T-helper 2 cell treated with Interferon-gamma antibody and Interleukin-4, amounts not matched to agents 5 μg/mL and 100 μg/mL, for 36 hours (primary cell): ENCODE measurements at regions not wholly inside any gene's neighbourhood (a gene's known extent, or its start where the extent isn't known, plus 50 kb on each side); places are given as distances from the start of the nearest gene placed in this dataset.

ENCODE experiments used
- DNase-seq: peaks from one replicate; pipeline ENCODE4 v3.0.0; 2021; ENCODE audit warnings: low spot score
- H3K27ac Mint-ChIP-seq: one replicate; pipeline ENCODE4 v1.8.0; 2021; ENCODE audit warnings: mild to moderate bottlenecking, mixed read lengths
- H3K27me3 Mint-ChIP-seq: one replicate; pipeline ENCODE4 v1.8.0; 2021; ENCODE audit warnings: low read depth, mixed read lengths
- H3K36me3 Mint-ChIP-seq: one replicate; pipeline ENCODE4 v1.8.0; 2021; ENCODE audit warnings: low read depth, mixed read lengths
- H3K4me1 Mint-ChIP-seq: one replicate; pipeline ENCODE4 v1.8.0; 2021; ENCODE audit warnings: low read depth, mixed read lengths
- H3K4me3 Mint-ChIP-seq: one replicate; pipeline ENCODE4 v1.8.0; 2022; ENCODE audit warnings: mild to moderate bottlenecking, moderate library complexity, mixed read lengths
- H3K9me3 Mint-ChIP-seq: one replicate; pipeline ENCODE4 v1.8.0; 2021; ENCODE audit warnings: mixed read lengths

DNA sequence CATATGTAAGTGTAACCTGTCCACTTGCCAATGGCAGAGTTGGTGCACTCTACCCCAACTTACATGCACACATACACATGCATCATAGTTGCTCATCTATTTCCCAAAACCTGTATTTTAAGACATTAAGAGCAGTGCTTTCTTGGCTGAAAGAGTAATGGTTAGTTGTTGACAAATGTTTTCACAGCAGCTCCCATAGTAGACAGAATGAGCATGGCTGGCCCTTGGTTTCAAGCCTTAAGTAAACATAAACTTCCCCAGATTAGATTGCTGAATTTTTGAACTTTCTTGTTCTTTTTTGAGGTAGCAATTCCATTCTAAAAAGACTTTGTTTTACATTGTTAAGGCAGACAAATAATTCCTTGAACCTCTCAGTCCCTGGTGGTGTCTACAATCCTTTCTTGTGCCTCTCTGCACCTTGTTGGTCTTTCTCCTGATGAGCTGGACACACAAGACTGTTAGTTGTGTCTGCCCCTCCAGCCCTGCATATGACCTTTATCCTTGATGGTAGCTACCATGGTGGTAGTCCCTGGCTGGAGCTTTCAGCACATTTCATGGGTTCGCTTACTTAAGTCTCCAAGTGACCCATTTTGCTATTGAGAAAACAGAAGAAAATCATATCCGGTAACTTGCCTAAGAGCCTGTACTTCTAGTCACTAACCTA, 580.1 kb upstream of the ID2 start:
- Mint-ChIP-seq H3K27me3 (peaks cover 2% of the 10 kb centered on the region), H3K27ac (no peak overlapping the region), H3K4me3 (no peak overlapping the region), H3K4me1 (no peaks in the 10 kb centered on the region), H3K36me3 (no peaks in the 10 kb centered on the region), H3K9me3 (no peaks in the 10 kb centered on the region)
- DNase-seq = no peak

DNA sequence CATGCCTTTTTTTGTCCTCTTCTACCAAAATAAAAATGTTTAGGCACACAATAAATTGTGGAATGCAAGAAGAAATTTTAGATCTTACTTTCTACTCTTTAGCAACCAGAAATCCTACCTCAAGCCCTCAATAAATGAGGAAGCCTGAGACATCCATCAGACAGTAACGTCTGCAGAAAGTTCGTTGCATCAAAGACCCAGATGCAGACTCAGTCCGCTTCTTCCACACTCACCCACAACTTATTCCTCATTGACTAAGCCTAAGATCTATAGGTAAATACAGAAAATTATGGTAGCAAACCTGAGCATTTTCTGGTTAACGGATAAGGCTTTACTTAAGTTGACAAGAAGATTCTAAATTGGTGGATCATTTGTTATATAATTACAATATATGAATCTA, 579.4 kb upstream of the ID2 start:
- Mint-ChIP-seq H3K27ac (no peak overlapping the region), H3K4me1 (peaks cover 1% of the 10 kb centered on the region), H3K27me3 (peaks cover 2% of the 10 kb centered on the region), H3K9me3 (no peaks in the 10 kb centered on the region), H3K4me3 (no peak overlapping the region), H3K36me3 (no peaks in the 10 kb centered on the region)
- DNase-seq = no peak

DNA sequence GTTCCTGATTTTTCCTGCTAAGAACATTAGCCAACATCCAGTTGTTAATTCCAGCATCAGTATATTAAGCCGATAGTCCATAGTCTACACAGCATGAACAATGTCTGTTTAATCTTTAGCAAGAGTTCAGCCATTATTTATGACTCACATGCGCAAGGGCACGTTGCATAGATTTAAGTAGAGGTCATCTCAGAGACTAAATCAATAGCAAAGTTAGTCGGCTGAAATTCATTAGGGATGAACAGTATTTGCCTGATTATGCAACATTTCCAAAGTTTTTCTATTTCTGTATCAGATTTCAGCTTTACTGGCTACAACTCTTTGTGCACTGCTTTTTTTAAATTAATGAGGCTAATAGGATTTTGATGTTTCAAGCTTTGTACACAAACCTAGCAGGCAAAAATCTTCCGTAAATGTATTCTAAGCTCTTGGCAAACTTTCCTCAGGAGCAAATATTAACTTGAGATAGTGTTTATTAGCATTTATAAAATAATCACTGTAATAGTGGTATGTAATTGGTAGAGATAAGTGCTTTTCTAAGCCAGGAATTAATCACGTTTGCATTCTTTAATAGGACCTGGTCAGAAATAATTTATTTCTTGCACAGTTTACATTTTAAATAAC, 578.7 kb upstream of the ID2 start:
- DNase-seq = no peak
- H3K4me1 Mint-ChIP-seq = peaks cover 8% of the 10 kb centered on the region
- no peaks in the 10 kb centered on the region for H3K36me3 Mint-ChIP-seq
- no peak overlapping the region for H3K4me3 Mint-ChIP-seq
- peaks cover 2% of the 10 kb centered on the region for H3K27me3 Mint-ChIP-seq
- H3K9me3 Mint-ChIP-seq = no peaks in the 10 kb centered on the region
- no peak overlapping the region for H3K27ac Mint-ChIP-seq

DNA sequence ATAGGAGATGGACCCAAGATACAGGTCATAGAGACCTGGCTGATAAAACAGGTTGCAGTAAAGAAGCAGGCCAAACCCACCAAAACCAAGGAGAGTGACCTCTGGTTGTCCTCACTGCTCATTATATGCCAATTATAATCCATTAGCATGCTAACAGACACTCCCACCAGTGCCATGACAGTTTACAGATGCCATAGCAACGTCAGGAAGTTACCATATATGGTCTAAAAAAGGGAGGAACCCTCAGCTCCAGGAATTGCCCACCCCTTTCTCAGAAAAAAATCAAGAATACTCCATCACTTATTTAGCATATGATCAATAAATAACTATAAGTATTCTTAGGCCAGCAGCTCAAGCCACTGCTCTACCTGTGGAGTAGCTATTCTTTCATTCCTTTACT, 574.7 kb upstream of the ID2 start:
- DNase-seq = no peak
- H3K4me1 Mint-ChIP-seq = peaks cover 8% of the 10 kb centered on the region
- H3K36me3 Mint-ChIP-seq = peaks cover 2% of the 10 kb centered on the region
- peaks cover 2% of the 10 kb centered on the region for H3K27me3 Mint-ChIP-seq
- H3K4me3 Mint-ChIP-seq = no peak overlapping the region
- H3K27ac Mint-ChIP-seq = no peak overlapping the region
- H3K9me3 Mint-ChIP-seq = peaks cover 5% of the 10 kb centered on the region

DNA sequence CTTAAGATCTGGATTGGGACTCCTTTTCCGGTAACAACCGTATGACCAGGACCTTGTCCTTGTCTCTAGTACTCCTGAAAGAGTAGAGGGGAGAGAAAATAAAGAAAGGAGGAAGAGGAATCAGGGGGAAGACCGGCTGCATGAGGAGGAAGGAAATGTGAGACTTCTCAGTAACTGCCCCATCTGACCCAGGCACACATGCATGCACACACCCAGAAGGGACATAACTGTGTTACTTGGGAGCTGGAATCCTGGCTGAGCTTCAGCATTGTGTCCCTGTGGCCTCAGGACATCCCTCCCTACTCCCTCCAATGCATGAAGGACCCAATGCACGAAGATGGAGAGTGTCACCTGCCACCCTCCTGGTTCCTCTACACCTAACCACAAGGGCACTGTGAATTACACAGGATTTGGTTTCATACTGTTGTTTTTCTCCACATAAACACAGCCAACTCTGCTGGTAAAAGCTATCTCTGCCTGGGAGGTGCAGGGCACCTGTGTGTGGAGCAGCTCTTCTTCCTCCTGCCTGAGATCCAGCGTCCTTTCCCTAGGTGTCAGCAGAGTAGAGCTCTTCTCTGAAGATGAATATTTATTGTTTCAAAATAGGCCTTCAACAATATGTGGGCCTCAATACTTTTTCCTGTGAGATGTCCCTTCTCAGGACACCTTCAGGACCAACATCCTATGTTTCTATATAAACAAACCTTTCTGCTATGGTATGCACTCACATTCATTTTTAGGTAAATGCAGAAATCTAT, 574.1 kb upstream of the ID2 start:
- peaks cover 2% of the 10 kb centered on the region for H3K27me3 Mint-ChIP-seq
- H3K4me3 Mint-ChIP-seq = no peak overlapping the region
- H3K27ac Mint-ChIP-seq = no peak overlapping the region
- peaks cover 5% of the 10 kb centered on the region for H3K9me3 Mint-ChIP-seq
- DNase-seq = no peak
- peaks cover 2% of the 10 kb centered on the region for H3K36me3 Mint-ChIP-seq
- peaks cover 8% of the 10 kb centered on the region for H3K4me1 Mint-ChIP-seq

DNA sequence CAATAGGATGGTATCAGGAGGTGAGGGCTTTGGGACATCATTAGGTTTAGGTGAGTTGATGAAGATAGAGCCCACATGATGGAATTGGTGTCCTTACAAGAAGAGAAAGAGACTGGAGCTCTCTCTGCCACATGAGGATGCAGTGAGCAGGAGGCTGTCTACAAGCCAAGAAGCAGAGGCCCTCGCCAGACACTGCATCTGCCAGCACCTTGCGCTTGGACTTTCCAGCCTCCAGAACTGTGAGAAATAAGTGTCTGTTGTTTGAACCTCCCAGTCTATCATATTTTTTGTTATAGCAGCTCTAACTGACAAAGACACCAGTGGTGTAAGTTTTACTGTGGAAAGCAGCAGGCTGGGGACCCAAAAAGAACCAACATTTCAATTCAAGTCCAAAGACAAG, 571.1 kb upstream of the ID2 start:
- Mint-ChIP-seq H3K36me3 (peaks cover 2% of the 10 kb centered on the region), H3K27ac (no peak overlapping the region), H3K27me3 (no peaks in the 10 kb centered on the region), H3K9me3 (peaks cover 5% of the 10 kb centered on the region), H3K4me1 (peaks cover 8% of the 10 kb centered on the region), H3K4me3 (no peak overlapping the region)
- DNase-seq = no peak

DNA sequence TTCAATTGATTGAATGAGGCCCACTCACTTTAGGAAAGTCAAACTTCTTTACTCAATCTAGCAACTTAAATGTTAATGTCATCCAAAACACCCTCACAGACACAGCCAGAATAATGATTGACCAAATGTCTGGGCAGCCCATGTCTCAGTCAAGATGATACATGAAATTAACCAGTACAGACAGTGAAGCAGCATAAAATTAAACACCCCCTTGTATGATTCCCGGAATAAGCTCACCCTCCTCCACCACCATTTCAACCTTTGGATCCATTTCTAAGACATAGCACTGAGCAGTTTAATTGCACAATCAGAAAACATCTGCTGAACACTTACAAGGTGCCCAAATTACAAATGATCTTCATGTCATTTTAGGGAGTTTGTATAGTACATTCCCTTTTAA, 570.7 kb upstream of the ID2 start:
- Mint-ChIP-seq H3K9me3 (peaks cover 5% of the 10 kb centered on the region), H3K36me3 (peaks cover 2% of the 10 kb centered on the region), H3K4me3 (no peak overlapping the region), H3K27me3 (no peaks in the 10 kb centered on the region), H3K4me1 (peaks cover 8% of the 10 kb centered on the region), H3K27ac (no peak overlapping the region)
- no peak for DNase-seq

DNA sequence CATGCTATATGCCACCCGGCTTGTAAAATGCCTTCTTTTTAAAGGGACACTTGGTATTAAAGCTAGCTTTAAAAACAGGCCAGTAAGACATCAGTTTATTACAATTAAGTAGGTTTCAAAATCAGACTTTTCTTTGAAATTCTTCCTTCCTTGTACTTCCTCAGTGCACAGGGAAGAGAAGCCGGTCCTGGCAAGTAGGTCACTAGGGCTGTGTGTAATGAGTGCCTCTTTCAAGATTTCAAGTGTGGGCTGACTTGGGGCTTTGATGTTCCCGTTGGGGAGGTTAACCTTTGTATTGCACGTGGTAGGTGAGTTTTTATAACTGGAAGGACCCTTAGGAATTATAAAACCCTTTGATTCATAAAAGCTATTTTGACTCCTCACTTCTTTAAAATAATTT, 566.4 kb upstream of the ID2 start:
- H3K36me3 Mint-ChIP-seq = peaks cover 2% of the 10 kb centered on the region
- H3K27me3 Mint-ChIP-seq = no peaks in the 10 kb centered on the region

DNA sequence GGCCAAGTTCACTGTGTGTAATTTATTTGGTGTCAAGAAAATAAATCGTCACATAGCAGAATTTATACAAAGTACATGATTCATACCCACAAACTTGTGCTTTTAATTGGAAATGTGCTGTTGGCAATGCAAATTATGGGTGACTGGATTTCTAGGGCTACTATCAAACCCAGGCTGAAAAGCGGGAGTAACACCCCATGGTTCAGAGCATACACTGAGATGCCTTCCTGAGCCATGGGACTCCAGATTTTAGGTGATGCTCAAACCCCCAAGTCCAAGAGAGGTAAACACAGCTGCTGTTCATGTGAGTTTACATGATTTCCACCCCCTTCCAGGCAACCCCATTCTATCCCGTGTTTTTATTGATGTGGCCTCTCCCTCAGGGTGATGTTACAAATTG, 565.9 kb upstream of the ID2 start:
- no peak overlapping the region for H3K4me3 Mint-ChIP-seq
- H3K36me3 Mint-ChIP-seq = peaks cover 2% of the 10 kb centered on the region
- DNase-seq = no peak
- H3K4me1 Mint-ChIP-seq = peaks cover 22% of the 10 kb centered on the region
- no peak overlapping the region for H3K27ac Mint-ChIP-seq
- H3K27me3 Mint-ChIP-seq = no peaks in the 10 kb centered on the region
- H3K9me3 Mint-ChIP-seq = peaks cover 5% of the 10 kb centered on the region

More for the DNA sequence above, 566.4 kb upstream of the ID2 start:
- no peak overlapping the region for H3K27ac Mint-ChIP-seq
- DNase-seq = no peak
- H3K9me3 Mint-ChIP-seq = peaks cover 5% of the 10 kb centered on the region
- peaks cover 20% of the 10 kb centered on the region for H3K4me1 Mint-ChIP-seq
- no peak overlapping the region for H3K4me3 Mint-ChIP-seq

DNA sequence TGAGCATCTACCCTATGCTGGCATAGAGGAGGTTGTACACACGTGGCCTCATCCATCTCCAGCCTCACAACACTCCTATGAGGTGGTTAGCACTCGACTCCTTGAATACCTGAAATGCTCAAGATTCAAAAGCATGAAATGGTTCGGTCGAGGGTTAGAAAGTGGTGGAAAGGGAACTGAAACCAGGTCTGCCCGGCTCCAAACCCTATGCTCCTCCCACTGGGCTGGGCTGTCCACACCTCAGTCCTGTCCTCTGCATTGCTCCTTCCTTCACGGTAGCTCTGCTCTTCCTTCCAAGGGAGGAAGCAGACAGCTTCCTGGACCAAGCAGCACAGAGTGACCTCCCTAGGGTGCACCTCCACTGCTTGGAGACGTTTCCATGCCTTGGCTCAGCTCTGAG, 565.2 kb upstream of the ID2 start:
- no peak for DNase-seq
- Mint-ChIP-seq H3K27me3 (no peaks in the 10 kb centered on the region), H3K4me1 (peaks cover 23% of the 10 kb centered on the region), H3K36me3 (no peaks in the 10 kb centered on the region), H3K27ac (no peak overlapping the region), H3K9me3 (no peaks in the 10 kb centered on the region), H3K4me3 (no peak overlapping the region)

DNA sequence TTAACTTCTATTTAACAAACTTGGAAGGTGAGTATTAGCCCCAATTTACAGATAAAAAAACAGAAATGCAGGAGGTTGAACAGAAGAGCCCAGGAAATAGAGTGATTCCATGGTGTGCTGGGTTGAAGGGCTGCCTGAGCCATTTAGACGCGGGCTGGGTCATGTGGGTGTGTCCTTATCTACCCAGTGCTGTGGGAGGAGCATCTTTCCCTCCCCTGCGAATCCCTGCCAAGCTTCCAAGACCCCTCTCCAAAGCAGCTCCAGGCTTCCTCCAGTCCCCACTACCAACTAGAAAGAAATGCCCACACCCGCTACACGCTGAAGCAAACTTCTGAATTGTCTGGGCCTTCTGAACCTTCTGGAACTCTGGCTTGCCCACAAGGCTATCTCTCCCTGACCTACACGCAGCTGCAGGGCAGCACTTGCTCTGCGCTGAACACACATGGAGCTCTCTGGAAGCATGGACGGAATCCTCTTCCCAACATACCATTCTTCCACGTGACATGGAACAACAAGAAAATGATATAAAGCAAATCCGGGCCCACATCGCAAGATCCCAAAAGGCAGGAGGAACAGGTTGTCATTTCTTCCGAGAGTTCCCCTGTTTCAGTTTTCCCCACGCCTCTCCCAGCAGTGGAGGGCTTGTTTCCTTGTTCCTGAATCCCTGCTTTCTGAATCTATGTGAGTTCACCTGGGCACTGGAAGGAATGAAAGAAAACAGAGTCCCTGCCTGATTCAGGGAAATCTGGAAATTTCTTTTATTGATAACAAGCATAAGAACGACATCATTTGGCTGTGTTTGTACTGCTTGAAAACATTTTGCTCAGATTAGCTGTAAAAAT, 562.7 kb upstream of the ID2 start:
- DNase-seq = no peak
- Mint-ChIP-seq H3K9me3 (no peaks in the 10 kb centered on the region), H3K36me3 (no peaks in the 10 kb centered on the region), H3K27ac (peak overlapping the region; percentile 49), H3K27me3 (no peaks in the 10 kb centered on the region), H3K4me3 (peak overlapping the region; percentile 33), H3K4me1 (peaks cover 23% of the 10 kb centered on the region)

DNA sequence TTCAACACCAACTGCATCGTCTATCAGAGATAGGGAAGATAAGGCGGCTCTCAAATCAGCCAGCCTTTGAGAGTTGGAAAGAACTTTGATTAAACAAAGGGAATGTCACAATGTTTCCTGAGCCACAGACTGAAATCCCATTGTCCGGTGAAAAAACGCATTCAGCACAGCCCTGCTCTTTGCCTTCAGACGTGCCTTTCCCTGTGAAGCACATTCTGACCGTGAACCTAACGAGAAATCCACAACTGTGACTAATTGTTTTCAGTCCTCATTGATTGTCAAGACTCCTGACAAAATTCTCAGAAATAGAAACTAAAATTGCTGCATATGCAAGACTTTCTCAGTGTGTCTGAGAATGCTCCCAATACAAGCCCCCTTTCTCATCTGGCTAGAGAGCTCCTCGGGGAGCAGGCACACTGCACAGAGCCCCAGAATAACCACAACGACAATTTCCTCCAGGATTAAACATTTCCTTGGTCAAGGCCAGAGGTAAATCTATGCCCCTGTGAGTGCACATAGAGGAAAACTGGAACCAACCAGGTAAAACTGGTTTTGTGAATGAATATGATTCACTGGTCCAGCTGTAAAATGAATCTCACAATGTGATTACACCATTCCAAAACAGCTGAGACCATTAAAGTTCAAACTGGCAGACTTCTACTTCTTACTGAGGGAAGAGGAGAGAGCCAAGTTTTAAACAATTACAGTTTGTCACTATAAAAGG, 561.9 kb upstream of the ID2 start:
- H3K27me3 Mint-ChIP-seq = no peaks in the 10 kb centered on the region
- peak overlapping the region; percentile 16 for H3K4me3 Mint-ChIP-seq
- DNase-seq = peak; percentile 10
- no peaks in the 10 kb centered on the region for H3K9me3 Mint-ChIP-seq
- H3K4me1 Mint-ChIP-seq = peaks cover 23% of the 10 kb centered on the region
- H3K27ac Mint-ChIP-seq = peak overlapping the region; percentile 8
- H3K36me3 Mint-ChIP-seq = no peaks in the 10 kb centered on the region

DNA sequence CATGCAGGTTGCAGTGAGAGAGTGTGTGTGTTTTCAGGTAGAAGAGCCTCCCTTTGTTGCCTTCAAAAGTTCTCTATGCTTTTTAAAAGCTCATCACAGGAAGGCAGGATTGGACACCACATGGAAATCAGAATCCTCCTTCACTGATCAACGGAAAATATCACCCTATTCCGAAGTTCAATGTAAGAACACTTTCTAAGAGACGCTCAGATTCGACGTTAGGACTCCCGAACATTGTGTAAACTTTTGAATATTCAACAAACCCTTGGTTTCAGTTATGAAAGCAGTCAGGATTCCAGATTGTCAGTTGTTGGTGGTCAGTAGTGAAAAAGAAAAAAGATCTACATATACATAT, 561.4 kb upstream of the ID2 start:
- H3K36me3 Mint-ChIP-seq = no peaks in the 10 kb centered on the region
- H3K4me3 Mint-ChIP-seq = no peak overlapping the region
- H3K27ac Mint-ChIP-seq = no peak overlapping the region
- no peak for DNase-seq
- no peaks in the 10 kb centered on the region for H3K9me3 Mint-ChIP-seq
- H3K4me1 Mint-ChIP-seq = peaks cover 23% of the 10 kb centered on the region
- H3K27me3 Mint-ChIP-seq = no peaks in the 10 kb centered on the region
